Sigmoid colon (tissue), 4 donors: ENCODE measurements at regions not wholly inside any gene's neighbourhood (a gene's known extent, or its start where the extent isn't known, plus 50 kb on each side); places are given as distances from the start of the nearest gene placed in this dataset.

Experiments used
- EP300 ChIP-seq, 4 donors: sonication (generic); formaldehyde crosslinking; IDR thresholded peaks; one replicate each; pipeline ENCODE4 v1.6.1; 2017; ENCODE audit warnings: antibody characterized with exemption in 4 of 4
- POLR2A ChIP-seq, 2 donors: fragments of 450-650 bp; IDR thresholded peaks; one replicate each; pipeline ENCODE4 v1.6.1; 2016; ENCODE audit warnings: antibody characterized with exemption in 2 of 2, mild to moderate bottlenecking in 2 of 2, moderate library complexity in 2 of 2

GRCh38 chr6:139635401-139636130 is 261.1 kb upstream of the CITED2 start:
- TF ChIP-seq EP300 (IDR thresholded peaks at IDR 0.05) (no peak), POLR2A (IDR thresholded peaks at IDR 0.05) (no peak)
